Skeletal muscle satellite cell (primary cell): ENCODE measurements at regions not wholly inside any gene's neighbourhood (a gene's known extent, or its start where the extent isn't known, plus 50 kb on each side); places are given as distances from the start of the nearest gene placed in this dataset.

ENCODE experiments used
- H3K27me3 ChIP-seq: 2 replicates; pipeline ENCODE4 v1.7.0; 2013; ENCODE audit warnings: low read length; ENCODE audit not compliant: control insufficient read depth, insufficient read depth
- H3K36me3 ChIP-seq: 2 replicates; pipeline ENCODE4 v1.7.0; 2013; ENCODE audit warnings: mild to moderate bottlenecking, control low read depth, low read length; ENCODE audit not compliant: insufficient read depth
- H3K4me1 ChIP-seq: 2 replicates; pipeline ENCODE4 v1.7.0; 2013; ENCODE audit warnings: low read length; ENCODE audit not compliant: control insufficient read depth, insufficient read depth
- H3K4me2 ChIP-seq: 2 replicates; pipeline ENCODE4 v1.7.0; 2013; ENCODE audit warnings: mild to moderate bottlenecking, low read length
- H3K4me3 ChIP-seq: 2 replicates; pipeline ENCODE4 v1.7.0; 2013; ENCODE audit warnings: low read length
- H3K9ac ChIP-seq: 2 replicates; pipeline ENCODE4 v1.7.0; 2013; ENCODE audit warnings: mild to moderate bottlenecking, low read depth, low read length, moderate library complexity
- H3K9me3 ChIP-seq: replicated peaks from 2 replicates; pipeline ENCODE4 v1.7.0; 2013; ENCODE audit warnings: mild to moderate bottlenecking, control low read depth, low read length

- no peak overlapping the region for H3K4me3 ChIP-seq
- H3K4me2 ChIP-seq, result no peak overlapping the region
- H3K36me3 ChIP-seq, result no peaks in the 10 kb centered on the region
- peaks cover 10% of the 10 kb centered on the region for H3K4me1 ChIP-seq
- no peak overlapping the region for H3K9ac ChIP-seq
- H3K27me3 ChIP-seq, result no peaks in the 10 kb centered on the region
- no peaks in the 10 kb centered on the region for H3K9me3 ChIP-seq
Measured at GRCh38 chr2:121925466-121925865, 170.0 kb downstream of the TSN start.

GRCh38 chr2:121943285-121943684, 187.8 kb downstream of the TSN start:
- H3K36me3 ChIP-seq, result no peaks in the 10 kb centered on the region
- H3K27me3 ChIP-seq, result no peaks in the 10 kb centered on the region
- H3K4me1 ChIP-seq, result peaks cover 16% of the 10 kb centered on the region
- no peak overlapping the region for H3K9ac ChIP-seq
- no peaks in the 10 kb centered on the region for H3K9me3 ChIP-seq
- H3K4me2 ChIP-seq, result no peak overlapping the region
- no peak overlapping the region for H3K4me3 ChIP-seq

- Histone ChIP-seq H3K9ac (no peak overlapping the region), H3K4me2 (peak overlapping the region; percentile 53), H3K9me3 (no peaks in the 10 kb centered on the region), H3K4me1 (peaks cover 16% of the 10 kb centered on the region), H3K36me3 (no peaks in the 10 kb centered on the region), H3K27me3 (no peaks in the 10 kb centered on the region), H3K4me3 (no peak overlapping the region)
Measured at GRCh38 chr2:121944072-121944831, 188.8 kb downstream of the TSN start.

GRCh38 chr2:121947674-121948073, 192.2 kb downstream of the TSN start:
- Histone ChIP-seq H3K4me1 (peaks cover 16% of the 10 kb centered on the region), H3K27me3 (no peaks in the 10 kb centered on the region), H3K4me3 (no peak overlapping the region), H3K4me2 (no peak overlapping the region), H3K36me3 (no peaks in the 10 kb centered on the region), H3K9me3 (no peaks in the 10 kb centered on the region), H3K9ac (no peak overlapping the region)

- Histone ChIP-seq H3K4me2 (no peak overlapping the region), H3K36me3 (no peaks in the 10 kb centered on the region), H3K4me1 (peaks cover 5% of the 10 kb centered on the region), H3K9ac (no peak overlapping the region), H3K27me3 (no peaks in the 10 kb centered on the region), H3K4me3 (no peak overlapping the region), H3K9me3 (no peaks in the 10 kb centered on the region)
Measured at GRCh38 chr2:121949271-121949670, 193.8 kb downstream of the TSN start.

GRCh38 chr2:121955426-121955825, 200.0 kb downstream of the TSN start:
- Histone ChIP-seq H3K27me3 (peaks cover 12% of the 10 kb centered on the region), H3K9me3 (no peaks in the 10 kb centered on the region), H3K4me2 (no peak overlapping the region), H3K36me3 (no peaks in the 10 kb centered on the region), H3K4me1 (no peaks in the 10 kb centered on the region), H3K9ac (no peak overlapping the region), H3K4me3 (no peak overlapping the region)

- H3K36me3 ChIP-seq, result no peaks in the 10 kb centered on the region
- H3K27me3 ChIP-seq, result peaks cover 12% of the 10 kb centered on the region
- no peak overlapping the region for H3K4me3 ChIP-seq
- no peaks in the 10 kb centered on the region for H3K4me1 ChIP-seq
- H3K9me3 ChIP-seq, result no peaks in the 10 kb centered on the region
- H3K4me2 ChIP-seq, result no peak overlapping the region
- no peak overlapping the region for H3K9ac ChIP-seq
Measured at GRCh38 chr2:121955872-121956271, 200.4 kb downstream of the TSN start.

GRCh38 chr2:121960251-121960650, 204.8 kb downstream of the TSN start:
- Histone ChIP-seq H3K4me3 (no peak overlapping the region), H3K4me2 (no peak overlapping the region), H3K9ac (no peak overlapping the region), H3K9me3 (no peaks in the 10 kb centered on the region), H3K36me3 (no peaks in the 10 kb centered on the region), H3K27me3 (peaks cover 12% of the 10 kb centered on the region), H3K4me1 (no peaks in the 10 kb centered on the region)

- Histone ChIP-seq H3K4me2 (no peak overlapping the region), H3K4me1 (no peaks in the 10 kb centered on the region), H3K4me3 (no peak overlapping the region), H3K9ac (no peak overlapping the region), H3K36me3 (no peaks in the 10 kb centered on the region), H3K27me3 (peaks cover 10% of the 10 kb centered on the region), H3K9me3 (no peaks in the 10 kb centered on the region)
Measured at GRCh38 chr2:121961761-121962160, 206.3 kb downstream of the TSN start.

GRCh38 chr2:121965661-121966060, 210.2 kb downstream of the TSN start:
- H3K9ac ChIP-seq, result no peak overlapping the region
- no peaks in the 10 kb centered on the region for H3K36me3 ChIP-seq
- H3K4me3 ChIP-seq, result no peak overlapping the region
- no peaks in the 10 kb centered on the region for H3K27me3 ChIP-seq
- H3K4me2 ChIP-seq, result no peak overlapping the region
- H3K4me1 ChIP-seq, result peaks cover 9% of the 10 kb centered on the region
- no peaks in the 10 kb centered on the region for H3K9me3 ChIP-seq

GRCh38 chr2:121966663-121967062, 211.2 kb downstream of the TSN start:
- Histone ChIP-seq H3K4me1 (peaks cover 9% of the 10 kb centered on the region), H3K4me2 (no peak overlapping the region), H3K9me3 (no peaks in the 10 kb centered on the region), H3K27me3 (peaks cover 3% of the 10 kb centered on the region), H3K4me3 (no peak overlapping the region), H3K9ac (no peak overlapping the region), H3K36me3 (no peaks in the 10 kb centered on the region)

GRCh38 chr2:121969166-121969565, 213.7 kb downstream of the TSN start:
- peaks cover 9% of the 10 kb centered on the region for H3K4me1 ChIP-seq
- no peaks in the 10 kb centered on the region for H3K9me3 ChIP-seq
- no peak overlapping the region for H3K4me2 ChIP-seq
- no peaks in the 10 kb centered on the region for H3K36me3 ChIP-seq
- H3K27me3 ChIP-seq, result peaks cover 3% of the 10 kb centered on the region
- peak overlapping the region; percentile 10 for H3K9ac ChIP-seq
- H3K4me3 ChIP-seq, result no peak overlapping the region
